Amniotic epithelial cell (primary cell): ENCODE measurements at regions not wholly inside any gene's neighbourhood (a gene's known extent, or its start where the extent isn't known, plus 50 kb on each side); places are given as distances from the start of the nearest gene placed in this dataset.
A peak's percentile ranks its signal among the peaks of the same experiment; 100 is the strongest.

Experiments
- DNase-seq: peaks from one replicate; pipeline ENCODE4 v3.0.0-alpha.2; 2010; ENCODE audit warnings: low read depth

- DNase-seq: no peak
These were observed 158.8 kb upstream of the SMIM21 start for GRCh38 chr18:75586130-75586889.

- no peak for DNase-seq
These were observed 155.4 kb upstream of the SMIM21 start for GRCh38 chr18:75582940-75583339.

GRCh38 chr18:75582406-75582821 is 154.9 kb upstream of the SMIM21 start:
- peak; percentile 94 for DNase-seq

DNA sequence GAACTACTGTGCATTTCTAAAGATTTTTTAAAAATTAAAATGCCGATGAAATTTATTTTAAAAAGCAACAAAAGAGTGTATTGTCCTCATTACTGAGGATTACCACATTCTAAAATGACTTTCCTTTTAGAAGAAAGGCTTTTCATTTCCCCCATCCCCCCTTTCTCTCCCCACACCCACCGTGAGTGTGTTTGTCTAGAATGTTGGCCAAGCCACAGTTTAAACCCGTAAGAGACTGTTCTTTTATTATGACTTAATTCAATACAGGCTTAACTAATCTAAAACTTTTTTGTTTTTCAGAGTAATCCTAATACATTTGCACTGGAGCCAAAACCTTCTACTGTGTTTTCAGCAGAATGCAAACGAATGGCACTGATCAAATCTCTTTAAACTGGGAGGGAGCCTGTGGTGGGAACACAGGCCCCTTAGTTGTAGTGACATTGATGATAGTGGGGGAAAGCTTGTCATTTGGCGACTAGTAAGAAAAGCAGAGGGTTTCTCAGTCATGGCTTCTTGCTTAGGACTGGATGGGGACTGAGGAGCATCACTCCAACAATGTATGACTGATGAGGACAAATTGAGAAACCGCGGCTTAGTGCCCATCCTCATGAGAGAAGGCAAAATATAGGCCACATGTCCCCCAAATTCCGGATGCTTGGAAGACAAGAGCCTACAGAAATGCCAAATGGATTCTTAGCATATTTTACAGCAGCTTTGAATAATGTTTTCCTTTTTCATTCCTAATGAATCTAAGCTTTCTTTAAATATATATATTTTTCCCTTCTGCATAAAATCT is 154.0 kb upstream of the SMIM21 start:
- no peak for DNase-seq

DNA sequence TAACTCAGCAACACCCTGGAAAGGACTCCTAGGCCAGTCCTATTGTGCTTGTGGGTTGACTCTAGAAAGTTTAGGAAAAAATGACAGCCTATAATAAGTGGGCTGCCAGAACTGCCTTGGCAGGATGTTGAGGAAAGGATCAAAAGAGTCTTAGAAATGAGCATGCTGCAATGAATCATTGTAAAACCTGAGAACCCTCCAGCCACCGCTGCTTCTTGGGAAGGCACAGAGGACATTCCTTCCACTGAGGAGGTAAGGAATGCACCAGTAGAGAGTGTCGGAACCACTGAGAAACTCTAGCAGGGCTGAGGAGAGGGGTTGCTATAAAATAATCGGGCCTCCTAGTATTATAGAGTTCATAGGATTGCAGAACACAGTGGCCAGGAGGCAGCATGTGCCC is 146.7 kb upstream of the SMIM21 start:
- no peak for DNase-seq

DNA sequence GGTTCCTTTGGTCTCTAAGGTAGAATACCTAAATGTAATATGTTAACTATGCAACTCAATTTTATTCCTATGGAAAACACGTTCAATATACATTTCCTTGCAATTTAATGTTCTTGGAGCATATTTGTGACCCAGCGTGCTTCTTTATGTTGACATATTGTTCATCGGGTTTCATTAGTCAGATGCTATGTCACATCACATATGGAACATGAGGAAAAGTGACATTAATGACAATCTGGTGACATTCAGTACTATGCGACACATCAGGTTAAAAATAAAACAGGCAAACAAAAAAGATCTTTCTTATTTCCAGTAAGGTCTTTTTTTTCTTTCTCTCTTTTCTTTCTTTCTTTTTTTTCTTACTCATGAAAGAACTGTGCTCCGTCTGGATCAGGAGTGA is 135.6 kb upstream of the SMIM21 start:
- DNase-seq: no peak

DNA sequence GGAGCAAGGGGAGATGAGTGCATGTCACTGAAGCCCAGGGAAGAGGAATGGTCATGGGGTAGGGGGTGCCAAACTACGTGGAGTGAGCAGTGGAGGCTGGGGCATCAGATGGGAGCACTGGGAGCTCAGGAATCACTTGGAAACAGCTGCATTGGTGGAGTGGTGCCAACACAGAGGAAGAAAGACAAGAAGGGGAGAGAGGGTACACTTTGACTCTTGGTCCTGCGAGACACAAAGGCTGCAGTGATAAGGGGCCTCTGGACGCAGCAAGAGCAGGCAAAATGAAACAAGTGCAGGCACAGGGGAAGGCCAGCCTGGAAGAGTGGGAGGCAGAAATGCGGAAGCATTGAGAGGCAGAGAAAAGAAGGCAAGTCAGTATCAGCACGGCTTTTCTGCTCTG is 134.7 kb upstream of the SMIM21 start:
- no peak for DNase-seq

DNA sequence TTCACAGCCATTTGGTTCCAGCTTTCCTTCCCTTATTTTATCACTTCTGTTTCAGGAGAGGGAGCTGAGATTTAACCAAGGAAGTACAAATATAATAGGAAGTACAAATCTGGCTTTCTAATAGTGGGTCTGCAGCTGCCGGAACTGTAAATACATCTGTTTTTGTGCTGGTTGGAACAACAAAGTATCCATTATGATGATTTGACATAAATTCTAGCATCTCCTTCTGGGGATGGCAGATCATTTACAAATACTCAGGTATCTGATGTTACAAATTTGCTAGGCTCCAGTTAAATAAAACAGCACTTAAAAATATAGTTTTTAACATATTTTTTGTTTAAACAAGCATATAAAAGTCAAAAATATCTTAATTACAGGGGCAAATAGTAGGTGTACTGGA is 131.3 kb upstream of the SMIM21 start:
- no peak for DNase-seq

DNA sequence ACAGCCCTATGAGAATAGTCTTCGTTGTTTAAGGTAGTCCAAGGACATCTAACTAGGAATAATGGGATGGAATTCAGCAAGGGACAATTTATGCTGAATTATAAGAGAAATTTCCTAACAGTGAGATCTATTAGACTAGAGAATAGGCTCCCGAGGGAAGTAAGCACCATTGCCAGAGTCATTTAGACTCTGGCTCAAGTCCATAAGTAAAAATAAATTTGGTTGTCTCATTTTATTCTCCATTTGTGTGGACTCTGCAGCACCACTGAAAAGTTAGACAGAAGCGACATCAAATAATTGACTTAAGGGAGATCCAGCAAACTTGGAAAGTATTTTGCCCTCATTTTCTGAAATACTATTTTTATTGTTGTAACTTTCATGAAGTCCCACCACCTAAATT is 129.3 kb upstream of the SMIM21 start:
- DNase-seq: no peak

DNA sequence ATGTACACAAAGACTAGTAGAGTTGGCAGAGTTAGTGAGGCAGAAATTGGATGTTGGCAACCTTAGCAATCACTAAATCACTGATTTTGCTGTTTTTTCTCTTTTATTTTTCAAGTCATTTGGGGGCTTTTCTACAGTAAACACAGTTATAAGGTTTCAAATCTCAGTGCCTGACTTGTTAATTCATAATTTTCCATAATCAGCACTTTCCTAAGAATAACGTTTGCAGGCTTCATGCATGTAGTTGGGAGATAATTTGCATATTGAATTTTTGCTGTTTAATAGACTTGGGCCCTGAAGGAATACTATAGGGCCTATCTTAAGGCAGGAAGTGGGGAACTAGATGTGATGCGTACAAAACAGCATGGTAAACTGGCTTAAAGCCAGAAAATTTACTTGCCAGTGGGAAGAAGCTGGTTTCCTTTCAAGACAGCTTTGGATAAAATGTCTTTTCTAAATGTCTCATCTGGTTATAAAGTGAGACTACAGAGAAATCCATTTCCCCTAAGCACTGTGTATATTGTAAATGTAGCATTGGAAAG is 127.2 kb upstream of the SMIM21 start:
- no peak for DNase-seq

- no peak for DNase-seq
These were observed 126.7 kb upstream of the SMIM21 start for GRCh38 chr18:75554176-75554575.

DNA sequence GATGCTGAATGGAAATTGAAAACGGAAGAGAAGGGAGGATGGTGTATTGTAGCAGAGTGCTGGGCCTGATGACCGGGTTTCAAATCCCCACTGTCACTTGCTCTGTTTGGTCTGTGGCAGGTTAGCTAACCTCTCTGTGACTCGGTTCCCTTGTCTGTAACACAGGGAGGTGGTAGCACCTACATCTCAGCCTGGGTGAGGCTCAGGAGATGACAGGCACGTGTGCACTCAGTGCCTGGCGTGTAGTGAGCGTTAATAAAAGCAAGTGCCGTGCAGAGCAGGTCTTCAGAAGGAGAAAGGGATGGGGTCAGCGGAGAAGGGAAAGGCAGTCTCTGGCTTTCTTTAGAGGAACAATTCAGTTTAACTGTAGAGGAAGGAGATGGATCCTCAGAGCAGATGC is 125.5 kb upstream of the SMIM21 start:
- no peak for DNase-seq

DNA sequence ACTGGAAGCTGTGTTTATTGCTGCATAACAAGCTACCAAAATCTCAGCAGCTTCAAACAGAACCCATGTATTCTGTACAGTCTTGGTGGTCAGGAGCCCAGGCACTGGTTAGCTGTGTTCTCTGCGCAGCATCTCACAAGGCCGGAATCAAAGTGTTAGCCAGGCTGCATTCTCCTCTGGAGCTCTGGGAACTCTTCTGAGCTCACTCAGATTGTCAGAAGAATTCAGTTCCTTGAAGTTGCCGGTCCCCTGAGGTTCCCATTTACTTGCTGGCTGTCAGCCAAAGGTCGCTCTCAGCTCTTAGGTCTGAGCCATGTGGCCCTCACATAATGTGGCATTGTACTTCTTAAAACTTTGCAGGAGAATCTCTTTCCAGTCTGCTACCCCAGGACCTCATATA is 123.6 kb upstream of the SMIM21 start:
- no peak for DNase-seq

GRCh38 chr18:75548353-75548905 is 120.9 kb upstream of the SMIM21 start:
- DNase-seq: peak; percentile 66

DNA sequence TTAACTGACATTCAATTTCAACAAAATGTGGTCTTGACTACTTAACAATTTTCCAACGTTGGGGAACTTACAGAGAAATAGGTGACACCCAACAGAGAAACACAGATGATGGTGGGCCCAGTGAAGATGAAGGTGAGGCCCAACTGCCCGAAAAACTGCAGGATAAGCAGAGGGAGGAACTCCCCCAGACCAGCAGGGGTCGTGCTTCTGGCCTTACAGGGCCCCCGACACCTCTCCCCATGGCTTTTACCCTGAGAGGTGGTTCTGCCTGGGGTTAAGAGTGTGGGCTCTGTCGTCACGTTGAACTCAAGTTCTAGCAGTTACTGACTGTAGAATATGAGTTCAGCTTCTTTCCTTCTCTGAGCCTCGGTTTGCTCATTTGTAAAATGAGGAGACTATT is 119.5 kb upstream of the SMIM21 start:
- DNase-seq: no peak

- DNase-seq: peak; percentile 46
These were observed 117.7 kb upstream of the SMIM21 start for GRCh38 chr18:75545189-75545588.

DNA sequence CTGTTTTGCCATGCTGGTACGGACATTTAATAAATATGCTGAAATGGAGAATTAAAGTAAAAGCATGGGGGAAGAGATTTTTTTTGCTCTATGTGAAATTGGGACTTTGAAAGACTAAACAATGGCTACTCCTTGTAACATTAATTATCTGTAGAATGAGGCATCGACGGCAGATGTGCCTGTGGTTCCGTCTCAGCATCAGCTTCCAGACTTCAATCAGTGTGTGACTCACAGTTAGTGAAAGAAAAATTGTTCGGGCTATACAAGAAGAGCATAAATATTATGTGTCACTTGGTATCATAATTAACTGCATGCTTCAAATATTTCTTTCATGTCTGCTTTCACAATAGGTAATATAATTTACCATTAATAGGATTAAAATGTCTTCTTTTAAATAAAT is 117.0 kb upstream of the SMIM21 start:
- DNase-seq: peak; percentile 76

GRCh38 chr18:75544051-75544481 is 116.6 kb upstream of the SMIM21 start:
- peak; percentile 67 for DNase-seq

DNA sequence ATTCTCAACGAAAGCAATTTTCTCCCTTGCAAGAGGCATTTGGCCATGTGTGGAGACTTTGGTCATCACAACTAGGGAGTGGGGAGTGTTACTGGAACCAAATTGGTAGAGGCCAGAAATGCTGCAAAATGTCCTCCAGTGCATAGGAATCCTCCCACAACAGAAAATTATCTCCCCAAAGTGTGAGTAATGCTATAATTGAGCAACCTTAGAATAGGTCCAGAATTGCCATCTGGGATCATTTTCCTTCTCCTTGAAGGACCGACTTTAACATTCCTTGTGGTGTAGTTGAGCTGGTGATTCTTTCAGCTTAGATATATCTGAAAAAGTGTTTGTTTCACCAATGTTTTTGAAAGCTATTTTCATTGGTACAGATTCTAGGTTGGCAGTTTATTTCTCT is 111.2 kb upstream of the SMIM21 start:
- DNase-seq: peak; percentile 83

DNA sequence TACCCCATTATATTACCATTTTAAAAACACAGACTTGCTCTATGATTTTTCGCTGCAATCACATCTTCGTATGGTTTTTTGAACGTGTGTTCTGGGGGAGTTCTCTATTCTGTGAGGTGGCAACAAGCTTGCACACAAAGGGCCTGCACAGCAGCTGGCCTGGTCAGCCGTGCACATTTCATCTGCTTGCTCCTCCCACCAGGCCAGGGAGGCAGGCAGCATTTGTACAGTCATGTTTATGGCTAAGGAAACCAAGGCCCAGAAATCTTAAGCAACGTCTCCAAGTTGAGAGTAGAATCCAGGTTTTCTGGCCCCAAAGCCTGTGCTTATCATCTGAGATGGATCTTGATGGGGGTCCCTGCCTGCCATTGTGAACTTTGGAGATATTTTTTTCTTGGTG is 106.4 kb upstream of the SMIM21 start:
- peak; percentile 75 for DNase-seq

DNA sequence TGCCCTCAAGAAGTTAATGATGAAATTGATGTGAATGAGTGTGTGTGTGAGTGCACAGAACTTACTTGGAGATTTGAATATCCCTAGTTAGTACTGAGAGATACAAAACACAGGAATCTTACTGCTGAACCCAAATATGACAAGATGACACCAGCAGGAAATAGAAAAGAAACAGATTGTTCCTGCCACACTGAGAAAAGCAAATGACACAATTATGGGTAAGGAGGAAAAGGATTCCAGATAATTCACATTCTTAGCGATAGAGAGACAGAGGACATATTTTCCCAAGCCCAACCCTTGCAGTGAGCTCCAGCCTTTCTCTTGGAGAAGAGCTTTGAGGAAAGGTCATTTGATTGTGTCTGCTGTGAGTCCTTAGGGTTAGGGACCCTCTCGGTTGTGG is 105.7 kb upstream of the SMIM21 start:
- no peak for DNase-seq

- no peak for DNase-seq
These were observed 104.5 kb upstream of the SMIM21 start for GRCh38 chr18:75531851-75532459.
